Stromal cell of bone marrow (primary cell): ENCODE measurements at regions not wholly inside any gene's neighbourhood (a gene's known extent, or its start where the extent isn't known, plus 50 kb on each side); places are given as distances from the start of the nearest gene placed in this dataset.
"Not testable (repeated sequence)": the region's sequence is repeated elsewhere in the genome, so short reads cannot be mapped to it uniquely, and the experiment has no call there.

Source experiments
- DNase-seq: peaks from one replicate; pipeline ENCODE4 v3.0.0-alpha.2; 2012; ENCODE audit warnings: low read depth

DNA sequence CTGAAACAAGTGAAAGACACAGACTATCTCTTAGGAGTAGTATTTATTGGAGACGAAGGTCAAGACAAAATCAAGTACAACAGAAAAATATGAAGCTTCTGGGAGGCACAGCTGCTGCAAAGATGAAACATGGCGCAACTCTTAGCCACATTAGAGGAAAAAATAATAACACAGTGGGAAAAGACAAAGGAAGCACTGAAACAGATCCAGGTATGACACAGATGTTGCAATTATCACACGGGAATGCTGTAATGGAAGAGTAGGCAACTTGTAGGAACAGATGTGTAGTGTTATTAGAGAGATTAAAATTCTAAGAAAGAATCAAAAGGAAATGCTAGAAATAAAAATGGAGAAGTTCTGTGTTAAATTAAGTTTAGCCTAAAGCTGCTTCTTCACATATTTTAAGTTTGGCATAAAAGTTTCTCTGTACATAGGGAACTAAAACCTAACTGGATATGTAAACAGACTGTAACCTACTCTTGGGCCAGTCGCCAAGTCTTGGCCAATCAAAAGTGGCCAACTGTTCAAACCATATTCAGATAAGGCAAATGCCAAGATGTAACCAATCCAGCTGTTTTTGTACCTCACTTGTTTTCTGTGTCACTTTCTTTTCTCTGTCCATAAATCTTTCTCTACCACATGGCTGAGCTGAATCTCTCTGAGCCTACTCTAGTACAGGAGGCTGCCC, 1132.0 kb upstream of the LRRTM3 start:
- DNase-seq: no peak

DNA sequence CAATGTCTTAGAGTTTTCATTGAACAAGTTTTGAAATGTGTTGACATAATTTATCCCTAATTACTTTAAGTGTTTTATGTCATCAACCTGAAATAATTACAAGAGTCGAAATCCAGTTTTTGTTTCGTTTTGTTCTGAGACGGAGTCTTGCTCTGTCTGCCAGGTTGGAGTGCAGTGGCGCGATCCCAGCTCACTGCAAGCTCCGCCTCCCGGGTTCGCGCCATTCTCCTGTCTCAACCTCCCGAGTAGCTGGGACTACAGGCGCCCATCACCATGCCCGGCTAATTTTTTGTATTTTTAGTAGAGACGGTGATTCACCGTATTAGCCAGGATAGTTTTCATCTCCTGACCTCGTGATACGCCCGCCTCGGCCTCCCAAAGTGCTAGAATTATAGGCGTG, 1131.0 kb upstream of the LRRTM3 start:
- not testable (repeated sequence) for DNase-seq

DNA sequence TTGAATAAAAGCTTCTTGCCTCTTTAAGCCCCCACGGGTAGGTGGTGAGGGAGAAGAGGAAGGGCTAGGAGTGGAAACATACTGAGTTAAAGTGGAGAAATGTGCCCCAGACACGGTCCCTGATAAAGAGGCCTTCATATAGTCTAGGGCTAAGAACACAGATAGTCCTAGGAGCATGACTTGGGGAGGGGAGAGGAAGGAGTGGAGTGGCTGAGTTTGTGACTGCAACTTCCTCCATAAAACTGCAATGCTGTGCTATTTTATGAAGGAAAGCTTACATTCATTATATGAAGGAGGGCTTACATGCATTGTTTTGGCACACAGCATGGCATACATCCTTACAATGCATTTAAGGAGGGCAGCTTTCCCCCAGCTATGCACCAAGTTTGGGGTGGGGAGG, 1129.4 kb upstream of the LRRTM3 start:
- DNase-seq: no peak

DNA sequence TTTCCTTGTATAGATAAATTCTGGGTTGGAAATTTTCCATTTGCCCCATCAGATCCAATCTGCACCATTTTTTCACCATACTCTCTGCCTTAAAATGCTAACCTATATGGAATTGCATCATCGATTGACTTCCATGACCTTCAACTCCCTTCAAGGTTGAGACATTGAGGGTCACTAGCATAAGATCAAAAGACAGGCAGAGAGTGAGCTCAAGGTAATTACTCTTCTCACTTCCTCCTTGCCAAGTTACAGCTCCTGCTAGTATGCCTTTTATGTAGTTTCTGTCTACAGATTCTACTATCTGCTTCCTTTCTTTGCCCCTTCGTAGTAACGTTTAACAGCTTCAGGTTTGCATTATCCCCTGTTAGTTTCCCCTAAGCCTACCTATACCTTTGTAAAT, 1127.7 kb upstream of the LRRTM3 start:
- DNase-seq: no peak

DNA sequence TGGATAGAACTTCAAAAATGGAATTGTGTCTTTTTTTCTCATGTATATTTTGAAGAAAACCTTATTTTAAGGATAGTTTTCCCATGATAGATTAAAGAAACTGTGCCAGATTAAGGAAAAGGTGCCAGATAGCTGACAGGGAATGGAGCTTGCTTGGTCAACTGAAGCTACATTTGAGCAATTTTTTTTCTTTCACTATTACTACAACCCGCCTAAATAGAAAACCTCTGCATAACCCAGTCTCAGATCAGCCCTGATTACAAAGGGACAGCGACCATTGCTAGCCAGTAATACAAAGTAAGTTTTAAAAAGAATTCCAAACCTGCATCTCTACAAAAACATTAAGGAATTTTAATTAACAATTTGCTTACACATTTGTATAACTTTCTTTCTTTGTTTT, 1123.4 kb upstream of the LRRTM3 start:
- DNase-seq: no peak

DNA sequence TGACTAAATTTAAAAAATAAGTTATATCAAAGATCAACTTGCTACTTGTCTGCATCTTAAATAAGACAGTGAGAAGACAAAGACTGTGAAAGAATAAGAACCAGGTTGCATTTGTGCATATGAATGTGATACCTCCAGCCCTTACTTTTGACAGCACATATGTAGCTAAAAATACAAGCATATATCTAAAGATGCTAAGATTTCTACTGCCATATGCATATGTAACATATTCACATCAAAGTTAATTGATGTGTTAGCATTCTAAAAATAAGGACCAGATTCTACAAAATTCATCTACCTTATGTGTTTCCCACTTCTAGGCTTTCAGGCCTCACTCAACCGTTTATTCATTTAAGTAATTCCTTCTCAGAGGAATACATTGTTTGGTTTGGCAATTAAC, 1120.3 kb upstream of the LRRTM3 start:
- DNase-seq: no peak

DNA sequence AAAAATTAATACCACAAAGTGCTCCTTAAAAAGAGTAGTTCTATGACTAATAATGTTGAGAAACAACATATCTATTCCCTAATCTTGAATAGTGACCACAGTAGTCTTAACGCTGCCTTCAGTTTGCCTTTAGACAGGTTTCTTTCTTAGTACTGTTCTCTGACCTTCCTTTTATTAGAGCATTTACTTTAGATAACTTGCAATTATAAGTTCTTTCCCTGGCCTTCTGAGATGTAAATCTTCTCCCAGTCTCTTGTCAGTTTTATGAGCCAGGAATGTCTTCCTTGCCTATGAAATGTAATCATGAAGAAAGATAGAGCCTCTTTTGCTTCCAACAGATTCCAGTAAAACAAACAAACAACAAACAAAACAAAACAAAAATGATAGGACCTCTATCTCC, 1119.8 kb upstream of the LRRTM3 start:
- DNase-seq: no peak

DNA sequence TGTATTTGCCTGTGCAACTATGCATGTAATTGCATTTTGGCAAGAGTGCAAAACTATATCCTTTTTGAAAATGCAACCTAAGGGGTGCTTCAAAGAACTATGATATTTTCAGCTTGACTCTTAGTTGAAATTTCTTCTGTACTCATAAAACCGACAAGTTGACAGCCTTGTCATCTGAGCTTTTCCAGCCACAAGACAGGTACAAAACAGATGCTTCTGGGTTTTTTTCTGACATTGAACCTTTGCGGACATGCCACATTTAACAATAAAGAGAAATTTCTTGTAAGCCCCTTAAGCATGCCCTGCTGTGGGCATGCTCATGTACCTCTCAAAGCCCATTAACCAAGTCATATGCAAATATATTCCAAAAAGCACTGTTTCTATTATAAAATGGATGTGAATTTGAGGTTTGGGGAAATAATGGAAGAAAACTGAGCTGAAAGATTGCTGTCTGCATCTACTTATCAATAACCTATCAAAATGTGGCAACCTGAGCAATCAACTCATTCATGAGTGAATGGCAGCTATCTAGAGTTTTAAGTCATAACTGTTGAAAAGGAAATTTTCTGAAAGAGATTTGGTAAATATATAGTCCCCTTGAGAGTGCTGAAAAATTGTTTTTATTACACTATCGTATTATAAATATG, 1117.0 kb upstream of the LRRTM3 start:
- DNase-seq: no peak

DNA sequence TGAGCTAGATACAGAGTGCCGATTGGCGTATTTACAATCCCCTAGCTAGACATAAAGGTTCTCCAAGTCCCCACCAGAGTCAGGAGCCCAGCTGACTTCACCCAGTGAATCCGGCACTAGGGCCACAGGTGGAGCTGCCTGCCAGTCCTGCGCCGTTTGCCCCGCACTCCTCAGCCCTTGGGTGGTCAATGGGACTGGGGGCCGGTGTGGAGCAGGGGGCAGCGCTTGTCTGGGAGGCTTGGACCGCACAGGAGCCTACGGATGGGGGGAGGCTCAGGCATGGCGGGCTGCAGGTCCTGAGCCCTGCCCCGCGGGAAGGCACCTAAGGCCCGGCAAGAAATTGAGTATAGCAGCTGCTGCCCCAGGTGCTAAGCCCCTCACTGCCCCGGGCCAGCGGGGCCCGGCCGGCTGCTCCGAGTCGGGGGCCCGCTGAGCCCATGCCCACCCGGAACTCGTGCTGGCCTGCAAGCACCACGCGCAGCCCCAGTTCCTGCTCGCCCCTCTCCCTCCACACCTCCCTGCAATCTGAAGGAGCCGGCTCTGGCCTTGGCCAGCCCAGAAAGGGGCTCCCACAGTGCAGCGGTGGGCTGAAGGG, 1113.8 kb upstream of the LRRTM3 start:
- DNase-seq: no peak

DNA sequence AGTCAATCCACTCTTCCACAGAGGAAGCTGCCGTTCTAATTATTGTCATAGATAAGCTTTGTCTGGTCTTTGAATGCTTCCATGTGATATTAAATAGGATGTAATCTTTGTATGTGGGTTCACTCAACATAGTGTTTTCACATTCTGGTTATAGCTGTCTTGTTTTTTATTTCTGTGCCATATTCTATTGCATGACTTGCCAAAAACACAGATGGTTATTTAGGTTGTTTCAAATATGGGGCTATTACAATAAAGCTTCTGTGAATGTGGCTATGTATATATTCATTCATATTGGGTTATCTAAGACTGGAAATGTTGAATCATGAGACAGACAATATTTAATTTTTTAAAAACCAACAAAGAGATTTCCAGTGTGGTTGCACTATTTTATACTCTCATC, 1109.3 kb upstream of the LRRTM3 start:
- DNase-seq: no peak

DNA sequence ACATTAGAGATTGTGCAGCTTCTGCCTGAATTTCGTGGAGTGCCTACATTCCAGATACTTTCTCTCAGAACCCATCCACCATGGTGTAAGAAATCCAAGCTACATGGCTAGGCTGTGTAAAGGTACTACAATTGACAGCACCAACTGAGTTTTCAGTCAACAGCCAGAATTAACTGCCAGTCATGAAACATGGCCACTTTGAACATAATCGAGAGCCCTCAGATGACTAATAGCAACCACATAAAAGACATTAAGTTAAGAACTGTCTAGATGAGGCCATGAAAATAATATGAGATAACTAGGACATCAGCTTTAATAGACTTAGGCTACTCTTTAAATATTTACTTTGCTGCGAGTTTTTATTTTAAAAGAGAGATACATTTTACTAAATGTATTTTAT, 1106.8 kb upstream of the LRRTM3 start:
- DNase-seq: no peak

DNA sequence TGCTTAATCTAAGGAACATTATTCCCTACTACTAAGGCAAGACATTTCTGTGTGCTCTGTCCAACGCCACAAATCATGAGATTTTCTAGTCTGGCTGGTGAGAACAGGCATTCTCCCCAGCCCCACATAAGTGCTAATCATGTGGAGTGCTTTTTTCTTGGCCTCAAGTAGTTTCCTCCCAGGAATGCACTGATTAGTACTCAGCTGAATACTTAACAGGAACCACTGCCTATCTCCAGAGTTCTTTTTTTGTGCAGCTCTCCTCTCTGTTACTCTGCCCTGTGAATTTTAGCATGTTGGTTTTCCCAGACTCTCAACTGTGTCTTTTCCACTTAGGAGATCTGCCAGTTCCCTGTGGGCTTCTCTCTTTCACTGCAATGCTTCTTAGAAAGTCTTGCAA, 1098.5 kb upstream of the LRRTM3 start:
- DNase-seq: no peak

DNA sequence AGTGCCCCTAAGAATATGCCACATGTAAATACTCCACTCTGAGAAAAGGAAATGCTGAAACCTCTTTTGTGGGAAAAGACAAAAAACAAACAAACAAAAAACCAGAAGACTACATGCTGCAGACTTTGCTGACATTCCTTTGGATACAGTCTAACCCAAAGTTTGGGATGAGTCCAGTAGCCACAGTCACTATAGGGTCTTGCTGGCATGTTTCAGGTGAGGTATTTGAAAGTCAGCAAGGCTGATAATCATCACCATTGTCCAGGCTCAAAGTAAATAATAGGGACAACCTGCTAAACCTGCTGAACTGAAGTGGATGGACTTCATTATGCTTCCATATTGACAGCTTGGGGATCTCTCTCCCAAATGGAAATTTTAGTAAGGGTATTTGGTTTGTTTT, 1087.0 kb upstream of the LRRTM3 start:
- no peak for DNase-seq

DNA sequence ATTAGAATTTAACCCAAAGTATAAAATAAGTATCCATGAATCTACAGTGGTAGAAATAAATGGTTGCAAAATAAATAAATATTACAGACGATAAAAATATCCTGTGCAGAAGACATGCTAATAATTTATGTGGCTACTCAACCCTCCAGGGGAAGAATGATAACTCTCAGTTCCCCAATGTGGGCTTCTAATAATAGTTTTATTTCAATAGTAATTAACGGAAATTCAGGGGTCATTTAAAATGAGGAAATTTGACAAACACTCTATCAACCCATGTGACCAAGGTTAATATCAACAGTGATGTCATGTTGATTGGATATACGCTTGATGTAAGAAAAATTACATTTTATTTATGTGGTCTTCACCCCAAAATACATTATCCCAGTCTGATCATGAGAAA, 1082.6 kb upstream of the LRRTM3 start:
- DNase-seq: no peak

DNA sequence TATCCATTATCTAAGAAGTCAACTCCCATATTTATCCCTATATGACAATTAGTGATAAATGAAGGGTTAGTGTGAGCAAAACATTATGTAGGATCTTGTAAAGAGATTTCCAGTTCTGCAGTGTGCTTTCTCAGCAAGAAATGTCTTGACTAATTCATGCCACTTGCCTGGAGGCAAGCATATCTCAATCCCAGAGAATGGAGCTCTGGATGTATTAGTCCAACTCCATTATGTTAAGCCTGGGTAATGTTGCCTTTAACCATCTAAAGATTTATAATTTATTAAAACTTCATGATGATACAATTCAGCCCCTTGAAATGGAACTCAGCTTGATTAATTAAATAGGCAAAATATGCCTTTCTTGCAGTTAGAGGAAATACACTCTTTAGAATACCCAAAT, 1079.9 kb upstream of the LRRTM3 start:
- DNase-seq: no peak

DNA sequence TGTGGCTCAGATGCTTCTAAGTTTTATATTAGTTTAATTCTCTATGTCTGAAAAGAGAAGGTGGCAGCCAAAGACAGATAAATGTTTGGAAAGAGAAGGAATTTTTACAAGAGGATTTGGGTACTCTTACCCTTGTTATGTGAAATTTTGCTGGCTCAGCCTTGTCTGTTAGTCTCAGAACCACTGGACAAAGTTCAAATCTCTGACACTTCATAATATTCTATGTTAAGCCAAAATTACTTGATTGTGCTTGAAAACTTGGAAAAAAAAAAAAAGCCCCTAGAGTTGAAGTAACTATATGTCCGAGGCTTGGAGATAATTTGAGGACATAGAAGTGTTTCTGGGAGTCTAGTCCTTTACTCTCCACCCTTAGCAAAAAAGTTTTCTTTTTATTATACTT, 1079.3 kb upstream of the LRRTM3 start:
- no peak for DNase-seq

DNA sequence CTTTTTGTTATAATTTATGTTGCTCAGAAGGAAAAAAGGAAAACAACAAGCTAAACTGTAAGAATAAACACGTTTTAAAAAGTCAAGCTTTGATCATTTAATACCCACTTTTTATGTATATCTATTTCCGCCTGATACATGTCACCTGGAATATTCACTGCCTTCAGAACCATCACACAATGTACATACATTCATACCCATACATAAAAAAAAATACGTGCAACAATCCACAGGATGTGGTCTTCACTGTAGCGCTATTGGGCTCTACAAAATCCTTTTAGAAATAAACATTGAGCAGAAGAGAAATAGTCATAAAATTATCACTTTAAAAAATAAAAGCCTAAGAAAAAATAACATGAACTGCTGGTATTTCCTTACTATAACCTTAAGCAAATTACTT, 1078.9 kb upstream of the LRRTM3 start:
- DNase-seq: no peak

DNA sequence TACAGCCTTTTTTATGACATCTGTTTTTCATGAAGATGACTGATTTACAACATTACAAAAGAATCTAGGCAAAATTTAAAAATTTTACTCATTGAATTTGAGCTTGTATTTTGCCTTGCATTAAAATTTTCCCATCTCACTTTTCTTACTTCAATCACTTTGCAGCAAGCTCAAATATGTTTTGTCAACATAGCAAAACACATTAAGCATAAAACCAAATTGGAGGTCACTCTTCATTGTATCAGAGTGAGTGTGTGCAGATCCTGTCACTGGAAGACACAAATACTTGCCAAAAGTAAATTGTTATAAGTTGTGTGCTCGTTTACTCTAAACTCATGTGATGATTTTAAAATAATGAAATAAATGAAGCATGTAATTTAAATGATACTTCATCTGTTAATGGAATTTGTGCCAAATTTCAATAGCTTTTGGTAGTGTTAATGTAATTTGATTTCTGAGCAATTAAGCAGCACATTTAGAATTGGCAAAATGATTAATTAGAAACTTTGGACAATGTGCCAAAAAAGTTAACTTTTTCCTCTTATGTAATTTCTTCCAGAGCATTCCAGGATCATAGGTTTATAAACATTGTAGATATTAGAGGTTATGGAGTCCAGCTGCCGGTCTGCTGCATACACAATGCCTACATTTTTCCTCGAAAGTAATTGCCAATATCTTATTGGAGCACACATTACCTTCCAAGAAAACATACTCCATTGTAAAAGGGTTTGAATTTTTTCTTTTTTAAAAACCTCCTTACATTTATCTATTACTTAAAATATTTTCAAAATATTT, 1078.2 kb upstream of the LRRTM3 start:
- DNase-seq: no peak

DNA sequence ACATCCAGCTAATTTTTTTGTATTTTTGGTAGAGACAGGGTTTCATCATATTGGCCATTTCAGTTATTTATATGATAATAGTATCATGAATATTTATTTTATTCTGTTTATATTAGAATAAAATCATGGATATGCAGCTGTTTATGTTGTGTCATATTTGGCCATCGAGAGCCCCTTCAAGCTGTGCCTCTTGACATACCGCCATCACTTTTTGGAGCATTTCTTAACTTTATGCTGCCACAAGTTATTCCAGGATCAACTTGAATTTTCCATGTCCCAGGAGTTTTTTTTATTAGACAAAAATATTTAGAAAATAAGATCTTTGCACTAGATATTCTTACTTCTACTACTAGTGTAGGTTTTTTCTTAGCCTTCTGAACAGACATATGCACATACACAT, 1067.0 kb upstream of the LRRTM3 start:
- no peak for DNase-seq

DNA sequence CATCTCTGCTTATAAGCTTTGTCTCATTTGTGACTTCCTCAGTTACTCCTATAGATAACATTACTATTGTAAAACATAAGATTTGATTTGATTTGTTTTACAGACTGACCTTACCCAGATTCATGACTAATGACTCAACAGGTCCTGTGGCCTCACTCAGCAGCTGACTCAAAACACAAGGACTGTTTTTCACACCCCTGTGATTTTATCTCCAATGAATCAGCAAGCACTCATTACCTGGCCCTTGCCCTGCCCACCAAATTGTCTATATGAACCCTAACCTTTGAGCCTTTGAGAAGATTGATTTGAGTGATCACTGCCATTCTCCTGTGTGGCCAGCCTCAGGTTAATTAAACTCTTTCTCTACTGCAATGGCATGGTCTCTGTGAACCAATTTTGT, 1064.6 kb upstream of the LRRTM3 start:
- DNase-seq: no peak
